Gastrocnemius medialis (tissue), 4 donors: ENCODE measurements at regions not wholly inside any gene's neighbourhood (a gene's known extent, or its start where the extent isn't known, plus 50 kb on each side); places are given as distances from the start of the nearest gene placed in this dataset.

Source experiments
- CTCF ChIP-seq, 5 experiments: fragments of 450-650 bp in 3 of 5; fragments of 200-600 bp in 2 of 5; sonication (generic) in 2 of 5; IDR thresholded peaks in 4 of 5; conservative IDR thresholded peaks in 1 of 5; 1 replicate in 4 of 5; 2 replicates in 1 of 5; pipeline ENCODE4 v1.5.1; 2016 to 2019; ENCODE audit warnings: antibody characterized with exemption in 5 of 5, mild to moderate bottlenecking in 3 of 5, moderate library complexity in 3 of 5
- POLR2A ChIP-seq, 2 donors: fragments of 450-650 bp; IDR thresholded peaks; one replicate each; pipeline ENCODE4 v1.6.1; 2017; ENCODE audit warnings: antibody characterized with exemption in 2 of 2, mild to moderate bottlenecking in 2 of 2, moderate library complexity in 2 of 2

GRCh38 chr3:152019508-152019907 lies 146.1 kb downstream of the SUCNR1 start:
- TF ChIP-seq CTCF (IDR thresholded peaks at IDR 0.05 in 4 of 5, conservative IDR thresholded peaks at IDR 0.05 in 1 of 5) (no peak), POLR2A (IDR thresholded peaks at IDR 0.05) (no peak)
